WTC11 (cell line): ENCODE measurements at regions not wholly inside any gene's neighbourhood (a gene's known extent, or its start where the extent isn't known, plus 50 kb on each side); places are given as distances from the start of the nearest gene placed in this dataset.

Source experiments
- FOXK1 ChIP-seq: sonication (generic); formaldehyde crosslinking; IDR thresholded peaks from 2 replicates; pipeline ENCODE4 v1.8.0; 2022; ENCODE audit warnings: mild to moderate bottlenecking, moderate library complexity, missing genetic modification reagents
- GABPB1 ChIP-seq: sonication (generic); formaldehyde crosslinking; IDR thresholded peaks from 2 replicates; pipeline ENCODE4 v1.8.1; 2023; ENCODE audit warnings: mild to moderate bottlenecking, missing genetic modification reagents
- GTF2I ChIP-seq: fragments of 250-450 bp; sonication (Bioruptor Pico); conservative IDR thresholded peaks from 2 replicates; pipeline ENCODE4 v1.4.0; 2021; ENCODE audit warnings: mild to moderate bottlenecking
- JUN ChIP-seq: sonication (generic); formaldehyde crosslinking; IDR thresholded peaks from 2 replicates; pipeline ENCODE4 v1.8.0; 2023; ENCODE audit warnings: mild to moderate bottlenecking, missing genetic modification reagents
- NFE2L1 ChIP-seq: sonication (generic); formaldehyde crosslinking; IDR thresholded peaks from 2 replicates; pipeline ENCODE4 v1.8.1; 2023; ENCODE audit warnings: missing genetic modification reagents
- RORB ChIP-seq: fragments of 250-450 bp; sonication (Bioruptor Pico); IDR thresholded peaks from 2 replicates; pipeline ENCODE4 v1.9.0; 2021; ENCODE audit warnings: mild to moderate bottlenecking
- TEAD4 ChIP-seq: sonication (generic); formaldehyde crosslinking; IDR thresholded peaks from 2 replicates; pipeline ENCODE4 v1.8.0; 2022; ENCODE audit warnings: mild to moderate bottlenecking, missing genetic modification reagents
- TP53 ChIP-seq: sonication (generic); formaldehyde crosslinking; IDR thresholded peaks from 2 replicates; pipeline ENCODE4 v1.8.1; 2023; ENCODE audit warnings: mild to moderate bottlenecking, missing genetic modification reagents
- ZNF671 ChIP-seq: fragments of 250-450 bp; sonication (Bioruptor Pico); IDR thresholded peaks from 2 replicates; pipeline ENCODE4 v1.8.0; 2021; ENCODE audit warnings: mild to moderate bottlenecking
- TF ChIP-seq, protein P1 (sequence below): sonication (generic); formaldehyde crosslinking; IDR thresholded peaks from 2 replicates; pipeline ENCODE4 v1.8.1; 2022; ENCODE audit warnings: missing genetic modification reagents, borderline replicate concordance
- TF ChIP-seq, protein P2 (sequence below): sonication (generic); formaldehyde crosslinking; IDR thresholded peaks from 2 replicates; pipeline ENCODE4 v1.8.0; 2022; ENCODE audit warnings: mild to moderate bottlenecking, missing genetic modification reagents
- TF ChIP-seq, protein P3 (sequence below): fragments of 250-450 bp; sonication (Bioruptor Pico); IDR thresholded peaks from 2 replicates; pipeline ENCODE4 v2.1.2; 2022; ENCODE audit warnings: mild to moderate bottlenecking, moderate library complexity
- TF ChIP-seq, protein P4 (sequence below): sonication (generic); formaldehyde crosslinking; IDR thresholded peaks from 2 replicates; pipeline ENCODE4 v1.8.1; 2023; ENCODE audit warnings: mild to moderate bottlenecking, missing genetic modification reagents, borderline replicate concordance
- TF ChIP-seq, protein P5 (sequence below): sonication (generic); formaldehyde crosslinking; IDR thresholded peaks from 2 replicates; pipeline ENCODE4 v1.8.1; 2023; ENCODE audit warnings: mild to moderate bottlenecking, missing genetic modification reagents
- TF ChIP-seq, protein P6 (sequence below): sonication (generic); formaldehyde crosslinking; IDR thresholded peaks from 2 replicates; pipeline ENCODE4 v1.8.0; 2023; ENCODE audit warnings: mild to moderate bottlenecking, missing genetic modification reagents
- TF ChIP-seq, protein P7 (sequence below): sonication (generic); formaldehyde crosslinking; IDR thresholded peaks from 2 replicates; pipeline ENCODE4 v1.8.1; 2023; ENCODE audit warnings: mild to moderate bottlenecking, moderate library complexity, missing genetic modification reagents
- TF ChIP-seq, protein P8 (sequence below): sonication (generic); formaldehyde crosslinking; conservative IDR thresholded peaks from 2 replicates; pipeline ENCODE4 v1.8.1; 2023; ENCODE audit warnings: mild to moderate bottlenecking, low read depth, missing genetic modification reagents, moderate library complexity
- TF ChIP-seq, protein P9 (sequence below): sonication (generic); formaldehyde crosslinking; IDR thresholded peaks from 2 replicates; pipeline ENCODE4 v1.8.1; 2023; ENCODE audit warnings: mild to moderate bottlenecking, missing genetic modification reagents, moderate library complexity
- TF ChIP-seq, protein P10 (sequence below): sonication (generic); formaldehyde crosslinking; IDR thresholded peaks from 2 replicates; pipeline ENCODE4 v1.8.1; 2022; ENCODE audit warnings: low read depth, mild to moderate bottlenecking, moderate library complexity, missing genetic modification reagents, borderline replicate concordance

DNA sequence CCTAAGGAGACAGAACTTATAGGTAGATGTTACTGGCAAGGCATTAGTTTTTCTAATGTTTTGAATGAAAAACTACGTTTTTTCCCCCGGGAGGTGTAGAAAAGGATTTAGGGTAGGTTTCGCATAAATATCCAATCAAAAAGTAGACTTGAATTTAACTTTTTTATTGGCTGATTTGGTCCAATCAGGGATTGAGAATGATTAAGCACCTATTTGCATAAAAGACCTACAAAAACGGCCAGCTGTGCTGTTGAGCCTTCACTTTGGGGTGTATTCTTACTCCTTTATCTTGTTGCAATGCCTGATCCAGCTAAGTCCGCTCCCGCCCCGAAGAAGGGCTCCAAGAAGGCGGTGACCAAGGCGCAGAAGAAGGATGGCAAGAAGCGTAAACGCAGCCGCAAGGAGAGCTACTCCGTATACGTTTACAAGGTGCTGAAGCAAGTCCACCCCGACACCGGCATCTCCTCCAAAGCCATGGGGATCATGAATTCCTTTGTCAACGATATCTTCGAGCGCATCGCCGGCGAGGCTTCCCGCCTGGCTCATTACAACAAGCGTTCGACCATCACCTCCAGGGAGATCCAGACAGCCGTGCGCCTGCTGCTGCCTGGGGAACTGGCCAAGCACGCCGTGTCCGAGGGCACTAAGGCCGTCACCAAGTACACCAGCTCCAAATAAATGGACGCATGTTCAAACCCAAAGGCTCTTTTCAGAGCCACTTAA, 113.5 kb upstream of the BTN3A2 start (continued):
- TF ChIP-seq, protein P1, sequence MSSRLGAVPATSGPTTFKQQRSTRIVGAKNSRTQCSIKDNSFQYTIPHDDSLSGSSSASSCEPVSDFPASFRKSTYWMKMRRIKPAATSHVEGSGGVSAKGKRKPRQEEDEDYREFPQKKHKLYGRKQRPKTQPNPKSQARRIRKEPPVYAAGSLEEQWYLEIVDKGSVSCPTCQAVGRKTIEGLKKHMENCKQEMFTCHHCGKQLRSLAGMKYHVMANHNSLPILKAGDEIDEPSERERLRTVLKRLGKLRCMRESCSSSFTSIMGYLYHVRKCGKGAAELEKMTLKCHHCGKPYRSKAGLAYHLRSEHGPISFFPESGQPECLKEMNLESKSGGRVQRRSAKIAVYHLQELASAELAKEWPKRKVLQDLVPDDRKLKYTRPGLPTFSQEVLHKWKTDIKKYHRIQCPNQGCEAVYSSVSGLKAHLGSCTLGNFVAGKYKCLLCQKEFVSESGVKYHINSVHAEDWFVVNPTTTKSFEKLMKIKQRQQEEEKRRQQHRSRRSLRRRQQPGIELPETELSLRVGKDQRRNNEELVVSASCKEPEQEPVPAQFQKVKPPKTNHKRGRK (CRISPR knock-in tag) = no peak
- 0 out of 2 replicates have a peak, but pooled peaks have one; percentile 32 for TF ChIP-seq FOXK1 (CRISPR knock-in tag)
- TF ChIP-seq, protein P2, sequence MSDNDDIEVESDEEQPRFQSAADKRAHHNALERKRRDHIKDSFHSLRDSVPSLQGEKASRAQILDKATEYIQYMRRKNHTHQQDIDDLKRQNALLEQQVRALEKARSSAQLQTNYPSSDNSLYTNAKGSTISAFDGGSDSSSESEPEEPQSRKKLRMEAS (CRISPR knock-in tag) = peak; percentile 81; the same call in 1 of the 2 replicates
- TF ChIP-seq JUN (CRISPR knock-in tag) = 0 out of 2 replicates have a peak, but pooled peaks have one; percentile 37
- TF ChIP-seq, protein P3, sequence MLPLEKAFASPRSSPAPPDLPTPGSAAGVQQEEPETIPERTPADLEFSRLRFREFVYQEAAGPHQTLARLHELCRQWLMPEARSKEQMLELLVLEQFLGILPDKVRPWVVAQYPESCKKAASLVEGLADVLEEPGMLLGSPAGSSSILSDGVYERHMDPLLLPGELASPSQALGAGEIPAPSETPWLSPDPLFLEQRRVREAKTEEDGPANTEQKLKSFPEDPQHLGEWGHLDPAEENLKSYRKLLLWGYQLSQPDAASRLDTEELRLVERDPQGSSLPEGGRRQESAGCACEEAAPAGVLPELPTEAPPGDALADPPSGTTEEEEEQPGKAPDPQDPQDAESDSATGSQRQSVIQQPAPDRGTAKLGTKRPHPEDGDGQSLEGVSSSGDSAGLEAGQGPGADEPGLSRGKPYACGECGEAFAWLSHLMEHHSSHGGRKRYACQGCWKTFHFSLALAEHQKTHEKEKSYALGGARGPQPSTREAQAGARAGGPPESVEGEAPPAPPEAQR (CRISPR knock-in tag) = no peak
- TF ChIP-seq, protein P4, sequence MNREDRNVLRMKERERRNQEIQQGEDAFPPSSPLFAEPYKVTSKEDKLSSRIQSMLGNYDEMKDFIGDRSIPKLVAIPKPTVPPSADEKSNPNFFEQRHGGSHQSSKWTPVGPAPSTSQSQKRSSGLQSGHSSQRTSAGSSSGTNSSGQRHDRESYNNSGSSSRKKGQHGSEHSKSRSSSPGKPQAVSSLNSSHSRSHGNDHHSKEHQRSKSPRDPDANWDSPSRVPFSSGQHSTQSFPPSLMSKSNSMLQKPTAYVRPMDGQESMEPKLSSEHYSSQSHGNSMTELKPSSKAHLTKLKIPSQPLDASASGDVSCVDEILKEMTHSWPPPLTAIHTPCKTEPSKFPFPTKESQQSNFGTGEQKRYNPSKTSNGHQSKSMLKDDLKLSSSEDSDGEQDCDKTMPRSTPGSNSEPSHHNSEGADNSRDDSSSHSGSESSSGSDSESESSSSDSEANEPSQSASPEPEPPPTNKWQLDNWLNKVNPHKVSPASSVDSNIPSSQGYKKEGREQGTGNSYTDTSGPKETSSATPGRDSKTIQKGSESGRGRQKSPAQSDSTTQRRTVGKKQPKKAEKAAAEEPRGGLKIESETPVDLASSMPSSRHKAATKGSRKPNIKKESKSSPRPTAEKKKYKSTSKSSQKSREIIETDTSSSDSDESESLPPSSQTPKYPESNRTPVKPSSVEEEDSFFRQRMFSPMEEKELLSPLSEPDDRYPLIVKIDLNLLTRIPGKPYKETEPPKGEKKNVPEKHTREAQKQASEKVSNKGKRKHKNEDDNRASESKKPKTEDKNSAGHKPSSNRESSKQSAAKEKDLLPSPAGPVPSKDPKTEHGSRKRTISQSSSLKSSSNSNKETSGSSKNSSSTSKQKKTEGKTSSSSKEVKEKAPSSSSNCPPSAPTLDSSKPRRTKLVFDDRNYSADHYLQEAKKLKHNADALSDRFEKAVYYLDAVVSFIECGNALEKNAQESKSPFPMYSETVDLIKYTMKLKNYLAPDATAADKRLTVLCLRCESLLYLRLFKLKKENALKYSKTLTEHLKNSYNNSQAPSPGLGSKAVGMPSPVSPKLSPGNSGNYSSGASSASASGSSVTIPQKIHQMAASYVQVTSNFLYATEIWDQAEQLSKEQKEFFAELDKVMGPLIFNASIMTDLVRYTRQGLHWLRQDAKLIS (CRISPR knock-in tag) = peak; percentile 97
- TF ChIP-seq TP53 = no peak
- peak; percentile 85 for TF ChIP-seq NFE2L1 (CRISPR knock-in tag)
- TF ChIP-seq, protein P5, sequence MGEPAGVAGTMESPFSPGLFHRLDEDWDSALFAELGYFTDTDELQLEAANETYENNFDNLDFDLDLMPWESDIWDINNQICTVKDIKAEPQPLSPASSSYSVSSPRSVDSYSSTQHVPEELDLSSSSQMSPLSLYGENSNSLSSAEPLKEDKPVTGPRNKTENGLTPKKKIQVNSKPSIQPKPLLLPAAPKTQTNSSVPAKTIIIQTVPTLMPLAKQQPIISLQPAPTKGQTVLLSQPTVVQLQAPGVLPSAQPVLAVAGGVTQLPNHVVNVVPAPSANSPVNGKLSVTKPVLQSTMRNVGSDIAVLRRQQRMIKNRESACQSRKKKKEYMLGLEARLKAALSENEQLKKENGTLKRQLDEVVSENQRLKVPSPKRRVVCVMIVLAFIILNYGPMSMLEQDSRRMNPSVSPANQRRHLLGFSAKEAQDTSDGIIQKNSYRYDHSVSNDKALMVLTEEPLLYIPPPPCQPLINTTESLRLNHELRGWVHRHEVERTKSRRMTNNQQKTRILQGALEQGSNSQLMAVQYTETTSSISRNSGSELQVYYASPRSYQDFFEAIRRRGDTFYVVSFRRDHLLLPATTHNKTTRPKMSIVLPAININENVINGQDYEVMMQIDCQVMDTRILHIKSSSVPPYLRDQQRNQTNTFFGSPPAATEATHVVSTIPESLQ = no peak
- TF ChIP-seq, protein P6, sequence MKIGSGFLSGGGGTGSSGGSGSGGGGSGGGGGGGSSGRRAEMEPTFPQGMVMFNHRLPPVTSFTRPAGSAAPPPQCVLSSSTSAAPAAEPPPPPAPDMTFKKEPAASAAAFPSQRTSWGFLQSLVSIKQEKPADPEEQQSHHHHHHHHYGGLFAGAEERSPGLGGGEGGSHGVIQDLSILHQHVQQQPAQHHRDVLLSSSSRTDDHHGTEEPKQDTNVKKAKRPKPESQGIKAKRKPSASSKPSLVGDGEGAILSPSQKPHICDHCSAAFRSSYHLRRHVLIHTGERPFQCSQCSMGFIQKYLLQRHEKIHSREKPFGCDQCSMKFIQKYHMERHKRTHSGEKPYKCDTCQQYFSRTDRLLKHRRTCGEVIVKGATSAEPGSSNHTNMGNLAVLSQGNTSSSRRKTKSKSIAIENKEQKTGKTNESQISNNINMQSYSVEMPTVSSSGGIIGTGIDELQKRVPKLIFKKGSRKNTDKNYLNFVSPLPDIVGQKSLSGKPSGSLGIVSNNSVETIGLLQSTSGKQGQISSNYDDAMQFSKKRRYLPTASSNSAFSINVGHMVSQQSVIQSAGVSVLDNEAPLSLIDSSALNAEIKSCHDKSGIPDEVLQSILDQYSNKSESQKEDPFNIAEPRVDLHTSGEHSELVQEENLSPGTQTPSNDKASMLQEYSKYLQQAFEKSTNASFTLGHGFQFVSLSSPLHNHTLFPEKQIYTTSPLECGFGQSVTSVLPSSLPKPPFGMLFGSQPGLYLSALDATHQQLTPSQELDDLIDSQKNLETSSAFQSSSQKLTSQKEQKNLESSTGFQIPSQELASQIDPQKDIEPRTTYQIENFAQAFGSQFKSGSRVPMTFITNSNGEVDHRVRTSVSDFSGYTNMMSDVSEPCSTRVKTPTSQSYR (CRISPR knock-in tag) = peak; percentile 82; the same call in 1 of the 2 replicates
- TF ChIP-seq, protein P7, sequence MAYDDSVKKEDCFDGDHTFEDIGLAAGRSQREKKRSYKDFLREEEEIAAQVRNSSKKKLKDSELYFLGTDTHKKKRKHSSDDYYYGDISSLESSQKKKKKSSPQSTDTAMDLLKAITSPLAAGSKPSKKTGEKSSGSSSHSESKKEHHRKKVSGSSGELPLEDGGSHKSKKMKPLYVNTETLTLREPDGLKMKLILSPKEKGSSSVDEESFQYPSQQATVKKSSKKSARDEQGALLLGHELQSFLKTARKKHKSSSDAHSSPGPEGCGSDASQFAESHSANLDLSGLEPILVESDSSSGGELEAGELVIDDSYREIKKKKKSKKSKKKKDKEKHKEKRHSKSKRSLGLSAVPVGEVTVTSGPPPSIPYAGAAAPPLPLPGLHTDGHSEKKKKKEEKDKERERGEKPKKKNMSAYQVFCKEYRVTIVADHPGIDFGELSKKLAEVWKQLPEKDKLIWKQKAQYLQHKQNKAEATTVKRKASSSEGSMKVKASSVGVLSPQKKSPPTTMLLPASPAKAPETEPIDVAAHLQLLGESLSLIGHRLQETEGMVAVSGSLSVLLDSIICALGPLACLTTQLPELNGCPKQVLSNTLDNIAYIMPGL (CRISPR knock-in tag) = peak; percentile 87
- TF ChIP-seq, protein P8, sequence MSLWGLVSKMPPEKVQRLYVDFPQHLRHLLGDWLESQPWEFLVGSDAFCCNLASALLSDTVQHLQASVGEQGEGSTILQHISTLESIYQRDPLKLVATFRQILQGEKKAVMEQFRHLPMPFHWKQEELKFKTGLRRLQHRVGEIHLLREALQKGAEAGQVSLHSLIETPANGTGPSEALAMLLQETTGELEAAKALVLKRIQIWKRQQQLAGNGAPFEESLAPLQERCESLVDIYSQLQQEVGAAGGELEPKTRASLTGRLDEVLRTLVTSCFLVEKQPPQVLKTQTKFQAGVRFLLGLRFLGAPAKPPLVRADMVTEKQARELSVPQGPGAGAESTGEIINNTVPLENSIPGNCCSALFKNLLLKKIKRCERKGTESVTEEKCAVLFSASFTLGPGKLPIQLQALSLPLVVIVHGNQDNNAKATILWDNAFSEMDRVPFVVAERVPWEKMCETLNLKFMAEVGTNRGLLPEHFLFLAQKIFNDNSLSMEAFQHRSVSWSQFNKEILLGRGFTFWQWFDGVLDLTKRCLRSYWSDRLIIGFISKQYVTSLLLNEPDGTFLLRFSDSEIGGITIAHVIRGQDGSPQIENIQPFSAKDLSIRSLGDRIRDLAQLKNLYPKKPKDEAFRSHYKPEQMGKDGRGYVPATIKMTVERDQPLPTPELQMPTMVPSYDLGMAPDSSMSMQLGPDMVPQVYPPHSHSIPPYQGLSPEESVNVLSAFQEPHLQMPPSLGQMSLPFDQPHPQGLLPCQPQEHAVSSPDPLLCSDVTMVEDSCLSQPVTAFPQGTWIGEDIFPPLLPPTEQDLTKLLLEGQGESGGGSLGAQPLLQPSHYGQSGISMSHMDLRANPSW = no peak
- TF ChIP-seq, protein P9, sequence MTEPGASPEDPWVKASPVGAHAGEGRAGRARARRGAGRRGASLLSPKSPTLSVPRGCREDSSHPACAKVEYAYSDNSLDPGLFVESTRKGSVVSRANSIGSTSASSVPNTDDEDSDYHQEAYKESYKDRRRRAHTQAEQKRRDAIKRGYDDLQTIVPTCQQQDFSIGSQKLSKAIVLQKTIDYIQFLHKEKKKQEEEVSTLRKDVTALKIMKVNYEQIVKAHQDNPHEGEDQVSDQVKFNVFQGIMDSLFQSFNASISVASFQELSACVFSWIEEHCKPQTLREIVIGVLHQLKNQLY (CRISPR knock-in tag) = no peak
- no peak for TF ChIP-seq RORB (CRISPR knock-in tag)
- no peak for TF ChIP-seq TEAD4
- TF ChIP-seq GTF2I = no peak
- TF ChIP-seq ZNF671 (CRISPR knock-in tag) = peak; percentile 70; the same call in 1 of the 2 replicates
- TF ChIP-seq, protein P10, sequence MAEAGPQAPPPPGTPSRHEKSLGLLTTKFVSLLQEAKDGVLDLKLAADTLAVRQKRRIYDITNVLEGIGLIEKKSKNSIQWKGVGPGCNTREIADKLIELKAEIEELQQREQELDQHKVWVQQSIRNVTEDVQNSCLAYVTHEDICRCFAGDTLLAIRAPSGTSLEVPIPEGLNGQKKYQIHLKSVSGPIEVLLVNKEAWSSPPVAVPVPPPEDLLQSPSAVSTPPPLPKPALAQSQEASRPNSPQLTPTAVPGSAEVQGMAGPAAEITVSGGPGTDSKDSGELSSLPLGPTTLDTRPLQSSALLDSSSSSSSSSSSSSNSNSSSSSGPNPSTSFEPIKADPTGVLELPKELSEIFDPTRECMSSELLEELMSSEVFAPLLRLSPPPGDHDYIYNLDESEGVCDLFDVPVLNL (CRISPR knock-in tag) = no peak
- no peak for TF ChIP-seq GABPB1 (CRISPR knock-in tag)
